Retina (tissue), 1 donor: ENCODE measurements at regions not wholly inside any gene's neighbourhood (a gene's known extent, or its start where the extent isn't known, plus 50 kb on each side); places are given as distances from the start of the nearest gene placed in this dataset.
"Not testable (repeated sequence)": the region's sequence is repeated elsewhere in the genome, so short reads cannot be mapped to it uniquely, and the experiment has no call there.

ENCODE experiments used
- DNase-seq: peaks from one replicate; pipeline ENCODE4 v3.0.0-alpha.2; 2016

- DNase-seq = no peak
These were observed 148.6 kb upstream of the ZNF804B start for GRCh38 chr7:88610942-88611341.

GRCh38 chr7:88600695-88601094 is 158.8 kb upstream of the ZNF804B start:
- no peak for DNase-seq

- no peak for DNase-seq
These were observed 160.0 kb upstream of the ZNF804B start for GRCh38 chr7:88599528-88599927.

GRCh38 chr7:88597941-88598425 is 161.5 kb upstream of the ZNF804B start:
- DNase-seq = no peak

- DNase-seq = no peak
These were observed 168.5 kb upstream of the ZNF804B start for GRCh38 chr7:88590963-88591362.

GRCh38 chr7:88589927-88590326 is 169.6 kb upstream of the ZNF804B start:
- DNase-seq = no peak

- DNase-seq = no peak
These were observed 172.6 kb upstream of the ZNF804B start for GRCh38 chr7:88586890-88587289.

- DNase-seq = no peak
These were observed 173.3 kb upstream of the ZNF804B start for GRCh38 chr7:88586219-88586618.

GRCh38 chr7:88576720-88577119 is 182.8 kb upstream of the ZNF804B start:
- no peak for DNase-seq

- peak; percentile 2 for DNase-seq
These were observed 193.3 kb upstream of the ZNF804B start for GRCh38 chr7:88566162-88566729.

GRCh38 chr7:88565401-88565800 is 194.1 kb upstream of the ZNF804B start:
- DNase-seq = no peak

- DNase-seq = not testable (repeated sequence)
These were observed 203.1 kb upstream of the ZNF804B start for GRCh38 chr7:88556441-88556840.

- not testable (repeated sequence) for DNase-seq
These were observed 204.7 kb upstream of the ZNF804B start for GRCh38 chr7:88554847-88555246.

- no peak for DNase-seq
These were observed 211.1 kb upstream of the ZNF804B start for GRCh38 chr7:88548399-88548798.

- DNase-seq = no peak
These were observed 212.7 kb upstream of the ZNF804B start for GRCh38 chr7:88546808-88547207.

- no peak for DNase-seq
These were observed 213.8 kb upstream of the ZNF804B start for GRCh38 chr7:88545663-88546062.

- no peak for DNase-seq
These were observed 219.5 kb upstream of the ZNF804B start for GRCh38 chr7:88540012-88540411.

GRCh38 chr7:88539518-88539917 is 220.0 kb upstream of the ZNF804B start:
- DNase-seq = no peak

GRCh38 chr7:88523645-88524044 is 217.0 kb upstream of the STEAP4 start:
- DNase-seq = peak; percentile 4

- DNase-seq = peak; percentile 50
These were observed 216.1 kb upstream of the STEAP4 start for GRCh38 chr7:88522771-88523293.

GRCh38 chr7:88516429-88516828 is 209.7 kb upstream of the STEAP4 start:
- no peak for DNase-seq

- DNase-seq = no peak
These were observed 208.6 kb upstream of the STEAP4 start for GRCh38 chr7:88515301-88515700.

GRCh38 chr7:88509341-88509740 is 202.6 kb upstream of the STEAP4 start:
- no peak for DNase-seq

GRCh38 chr7:88500131-88500530 is 193.4 kb upstream of the STEAP4 start:
- no peak for DNase-seq
